Limb (tissue), 2 donors: ENCODE measurements at regions not wholly inside any gene's neighbourhood (a gene's known extent, or its start where the extent isn't known, plus 50 kb on each side); places are given as distances from the start of the nearest gene placed in this dataset.
"Not testable (repeated sequence)": the region's sequence is repeated elsewhere in the genome, so short reads cannot be mapped to it uniquely, and the experiment has no call there.

Experiments
- DNase-seq, 2 donors: peaks; one replicate each; pipeline ENCODE4 v3.0.0-alpha.2; 2016; ENCODE audit errors: extremely low spot score in 2 of 2

DNA sequence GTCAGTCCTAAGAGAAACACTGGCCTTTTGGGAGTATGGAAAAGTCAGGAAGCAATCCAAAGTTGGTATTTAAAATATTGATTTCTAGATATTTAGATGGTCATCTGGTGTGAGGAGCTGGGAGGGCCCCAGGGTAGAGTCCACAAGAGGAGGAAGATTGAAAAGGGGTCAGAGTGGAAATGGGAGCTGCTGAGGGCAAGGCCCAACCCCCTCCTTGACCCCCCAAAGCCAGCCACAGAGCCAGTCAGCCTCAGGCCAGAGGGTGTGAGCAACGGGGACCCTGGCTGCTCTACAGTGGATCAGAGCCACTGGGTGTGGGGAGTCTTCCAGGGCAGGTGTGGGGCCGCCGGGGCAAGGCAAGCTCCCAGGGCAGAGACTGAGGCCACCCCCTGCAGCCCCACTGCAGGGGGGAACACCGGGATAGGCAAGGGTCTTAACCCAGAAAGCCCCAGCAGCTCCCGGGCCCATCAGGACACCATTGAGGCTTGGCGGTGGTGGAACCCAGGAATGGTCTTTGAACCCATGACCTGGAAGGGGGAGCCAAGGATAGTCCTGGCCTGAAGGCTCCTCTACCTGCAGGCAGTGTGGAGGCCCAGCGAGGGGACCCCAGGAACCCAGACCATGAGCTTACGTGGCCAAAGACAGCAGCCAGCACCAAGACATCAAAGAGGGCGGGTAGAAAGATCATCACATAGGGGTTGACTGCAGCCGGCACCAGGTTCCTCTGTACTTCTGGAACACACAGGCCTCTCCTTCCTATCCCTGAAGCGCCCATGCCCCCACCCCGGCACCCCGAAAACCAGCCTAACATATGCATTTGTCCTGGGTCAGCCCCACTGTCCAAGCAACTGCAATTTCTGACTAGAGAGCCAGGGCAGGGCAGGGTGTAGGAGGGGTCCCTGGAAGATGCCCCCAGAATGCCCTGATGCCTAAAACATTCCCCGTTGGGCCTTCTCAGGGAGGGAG is 51.3 kb upstream of the CSPG4 start:
- DNase-seq = not testable (repeated sequence)

DNA sequence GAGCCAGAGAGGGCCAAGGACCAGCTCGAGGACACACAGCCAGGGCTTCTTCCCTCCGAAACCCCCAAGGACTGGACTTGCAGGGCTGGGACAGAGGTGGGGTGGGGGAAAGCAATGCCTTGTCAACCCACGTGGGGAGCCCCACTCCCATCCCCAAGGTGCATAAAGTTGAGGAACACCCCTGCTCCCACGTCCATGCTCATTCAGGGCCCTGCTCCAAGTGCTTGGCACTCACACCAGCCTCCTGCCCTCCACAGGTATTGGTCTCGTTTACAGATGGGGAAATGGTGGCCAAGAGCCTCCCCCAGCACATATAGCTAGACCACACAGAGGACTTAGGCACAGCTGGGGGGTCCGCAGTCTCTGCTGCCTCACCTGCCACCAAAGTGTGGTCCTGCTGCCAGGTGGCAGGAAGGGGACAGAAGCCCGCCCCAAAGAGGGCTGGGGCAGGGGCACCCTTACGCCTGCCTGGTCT is 50.5 kb upstream of the CSPG4 start:
- DNase-seq = no peak
